SK-MEL-5 (cell line): ENCODE measurements at regions not wholly inside any gene's neighbourhood (a gene's known extent, or its start where the extent isn't known, plus 50 kb on each side); places are given as distances from the start of the nearest gene placed in this dataset.
A peak's percentile ranks its signal among the peaks of the same experiment; 100 is the strongest.
"Not testable (repeated sequence)": the region's sequence is repeated elsewhere in the genome, so short reads cannot be mapped to it uniquely, and the experiment has no call there.

Experiments used
- DNase-seq: peaks from one replicate; pipeline ENCODE4 v3.0.0-alpha.2; 2016; ENCODE audit warnings: low read depth, low spot score
- in situ Hi-C: cut with HindIII; loops from 2 replicates; pipeline ENCODE4 v1.10.0; 2016; ENCODE audit warnings: low sequenced_read_pairs, high pct_unique_total_duplicates, low pct_unique_long_range_greater_than_20kb

GRCh38 chr17:63191610-63192009 lies 225.6 kb downstream of the TANC2 start:
- DNase-seq = no peak
- in situ Hi-C loops = no loop called here

- DNase-seq = no peak
- in situ Hi-C loops = no loop called here
Measured at GRCh38 chr17:63193827-63194226, 227.8 kb downstream of the TANC2 start.

- in situ Hi-C loops = no loop called here
- no peak for DNase-seq
Measured at GRCh38 chr17:63196772-63197335, 230.8 kb downstream of the TANC2 start.

GRCh38 chr17:63203652-63204051 lies 237.6 kb downstream of the TANC2 start:
- no peak for DNase-seq
- in situ Hi-C loops = no loop called here

- in situ Hi-C loops = no loop called here
- DNase-seq = no peak
Measured at GRCh38 chr17:63221939-63222338, 224.2 kb downstream of the CYB561 start.

GRCh38 chr17:63222655-63223054 lies 223.5 kb downstream of the CYB561 start:
- in situ Hi-C loops = no loop called here
- peak; percentile 44 for DNase-seq

- in situ Hi-C loops = no loop called here
Measured at GRCh38 chr17:63223212-63223911, 222.7 kb downstream of the CYB561 start.

GRCh38 chr17:63224644-63225043 lies 221.5 kb downstream of the CYB561 start:
- in situ Hi-C loops = no loop called here
- no peak for DNase-seq

More at GRCh38 chr17:63223212-63223911, 222.7 kb downstream of the CYB561 start:
- no peak for DNase-seq

GRCh38 chr17:63226720-63227119 lies 219.4 kb downstream of the CYB561 start:
- in situ Hi-C loops, DNase-seq: not testable (repeated sequence)

- in situ Hi-C loops, DNase-seq: not testable (repeated sequence)
Measured at GRCh38 chr17:63231015-63231620, 215.0 kb downstream of the CYB561 start.

- no peak for DNase-seq
- in situ Hi-C loops = no loop called here
Measured at GRCh38 chr17:63232565-63233310, 213.4 kb downstream of the CYB561 start.

- peak; percentile 80 for DNase-seq
- in situ Hi-C loops = no loop called here
Measured at GRCh38 chr17:63240106-63240505, 206.0 kb downstream of the CYB561 start.

- no peak for DNase-seq
- in situ Hi-C loops = no loop called here
Measured at GRCh38 chr17:63246344-63246743, 199.8 kb downstream of the CYB561 start.

- no peak for DNase-seq
- in situ Hi-C loops = no loop called here
Measured at GRCh38 chr17:63247706-63248105, 198.4 kb downstream of the CYB561 start.

GRCh38 chr17:63249256-63250004 lies 196.7 kb downstream of the CYB561 start:
- DNase-seq = peak; percentile 22
- in situ Hi-C loops = no loop called here

- in situ Hi-C loops = no loop called here
- DNase-seq = no peak
Measured at GRCh38 chr17:63250830-63251229, 195.3 kb downstream of the CYB561 start.

GRCh38 chr17:63258785-63259184 lies 187.3 kb downstream of the CYB561 start:
- in situ Hi-C loops = no loop called here
- no peak for DNase-seq
